GM21423 (cell line): ENCODE measurements at regions not wholly inside any gene's neighbourhood (a gene's known extent, or its start where the extent isn't known, plus 50 kb on each side); places are given as distances from the start of the nearest gene placed in this dataset.
"Not testable (repeated sequence)": the region's sequence is repeated elsewhere in the genome, so short reads cannot be mapped to it uniquely, and the experiment has no call there.

Experiments used
- ATAC-seq: cut with Tn5 transposase; IDR thresholded peaks from one replicate; pipeline ENCODE4 v1.9.1; 2021; ENCODE audit warnings: mild to moderate bottlenecking, moderate library complexity; ENCODE audit not compliant: unreplicated experiment

DNA sequence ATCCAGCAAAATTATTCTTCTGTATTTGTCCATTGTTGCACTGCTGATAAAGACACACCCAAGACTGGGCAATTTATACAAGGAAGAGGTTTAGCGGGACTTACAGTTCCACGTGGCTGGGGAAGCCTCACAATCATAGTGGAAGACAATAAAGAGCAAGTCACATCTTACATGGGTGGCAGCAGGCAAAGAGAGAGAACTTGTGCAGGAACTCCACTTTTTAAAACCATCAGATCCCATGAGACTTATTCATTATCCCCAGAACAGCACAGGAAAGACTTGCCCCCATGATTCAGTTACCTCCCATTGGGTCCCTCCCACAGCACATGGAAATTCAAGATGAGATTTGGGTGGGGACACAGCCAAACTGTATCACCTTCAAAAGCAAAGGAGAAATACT is 286.5 kb upstream of the ECI2 start:
- ATAC-seq, result no peak

- ATAC-seq, result no peak
Measured at GRCh38 chr6:4420160-4420865, 284.9 kb upstream of the ECI2 start.

GRCh38 chr6:4415549-4415948 is 280.2 kb upstream of the ECI2 start:
- no peak for ATAC-seq

GRCh38 chr6:4414078-4414477 is 278.7 kb upstream of the ECI2 start:
- not testable (repeated sequence) for ATAC-seq

DNA sequence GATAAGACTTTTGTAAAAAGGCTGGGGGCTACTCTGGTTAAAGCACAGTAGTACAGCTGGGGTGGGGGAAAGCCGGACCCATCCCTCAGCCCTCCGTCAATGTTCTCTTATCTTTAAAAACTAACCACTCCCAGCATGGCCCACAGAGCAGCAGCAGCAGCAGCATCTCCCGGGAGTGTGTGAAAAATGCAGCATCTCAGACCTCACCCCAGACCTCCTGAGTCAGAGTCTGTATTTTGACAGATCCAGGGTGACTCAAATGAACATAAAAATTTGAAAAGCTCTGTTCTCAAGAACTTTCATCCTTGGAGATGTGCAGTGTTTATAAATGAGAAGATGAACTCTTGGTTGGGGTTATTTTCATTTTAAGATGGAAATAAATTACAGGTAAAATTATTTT is 277.7 kb upstream of the ECI2 start:
- ATAC-seq, result no peak

DNA sequence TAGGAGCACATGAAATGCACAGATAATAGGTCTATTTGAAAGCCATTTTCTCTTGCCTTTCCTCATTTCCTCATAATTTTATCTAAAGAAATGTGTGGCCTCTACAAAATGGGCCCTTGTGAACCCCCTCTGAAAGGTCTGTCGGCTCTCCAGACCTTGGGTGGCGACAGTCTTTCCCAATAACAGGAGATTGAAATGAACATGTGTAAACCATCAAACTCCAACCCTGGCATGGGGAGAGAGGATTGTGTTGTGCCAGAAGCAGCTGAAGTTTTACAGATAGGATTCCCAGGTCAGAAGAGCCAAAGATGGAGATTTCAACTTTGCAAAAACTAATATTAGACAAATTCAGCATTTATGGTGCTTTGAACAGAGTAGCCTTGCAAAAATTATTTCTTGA is 277.1 kb upstream of the ECI2 start:
- no peak for ATAC-seq

GRCh38 chr6:4412077-4412476 is 276.7 kb upstream of the ECI2 start:
- no peak for ATAC-seq

GRCh38 chr6:4407710-4408109 is 272.3 kb upstream of the ECI2 start:
- ATAC-seq, result peak; percentile 99

GRCh38 chr6:4405621-4406212 is 270.3 kb upstream of the ECI2 start:
- ATAC-seq, result no peak

DNA sequence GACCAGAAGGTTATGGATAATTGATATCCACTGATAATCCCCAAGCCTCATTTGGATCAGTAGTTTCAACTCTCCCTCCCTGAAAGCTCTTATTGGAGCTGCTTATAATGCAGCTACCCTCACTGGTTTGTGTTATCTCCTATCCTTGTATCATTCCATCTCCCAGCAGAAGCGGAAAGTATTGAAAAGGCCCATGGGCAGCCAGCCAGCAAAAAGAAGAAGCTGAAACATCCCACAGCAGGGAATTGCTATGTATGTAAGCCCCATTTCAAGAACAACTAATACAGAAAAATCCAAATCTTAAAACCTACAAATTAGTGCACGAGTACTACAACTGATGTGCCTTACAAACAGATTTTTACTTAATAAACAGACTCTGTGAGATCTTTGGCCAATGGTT is 269.0 kb upstream of the ECI2 start:
- ATAC-seq, result no peak

DNA sequence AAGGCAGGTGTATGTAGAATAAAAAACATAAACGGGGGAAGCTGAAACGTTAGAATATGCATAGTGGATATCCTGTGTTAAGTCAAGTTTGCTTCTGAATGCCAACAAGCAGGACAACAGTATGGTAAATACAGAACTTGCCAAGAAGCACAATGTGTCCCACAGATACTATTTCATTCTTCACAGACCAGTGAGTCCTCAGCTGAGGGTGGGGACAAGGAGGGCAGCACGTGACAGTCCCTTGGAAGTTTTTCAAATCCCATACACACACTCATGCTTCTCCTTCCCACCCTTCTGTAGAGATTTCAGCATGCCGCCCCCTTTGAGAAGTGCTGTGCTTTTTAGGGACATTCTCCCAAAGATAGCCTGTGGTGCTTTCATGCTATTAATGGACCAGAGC is 268.5 kb upstream of the ECI2 start:
- no peak for ATAC-seq

- ATAC-seq, result no peak
Measured at GRCh38 chr6:4403023-4403752, 267.8 kb upstream of the ECI2 start.

DNA sequence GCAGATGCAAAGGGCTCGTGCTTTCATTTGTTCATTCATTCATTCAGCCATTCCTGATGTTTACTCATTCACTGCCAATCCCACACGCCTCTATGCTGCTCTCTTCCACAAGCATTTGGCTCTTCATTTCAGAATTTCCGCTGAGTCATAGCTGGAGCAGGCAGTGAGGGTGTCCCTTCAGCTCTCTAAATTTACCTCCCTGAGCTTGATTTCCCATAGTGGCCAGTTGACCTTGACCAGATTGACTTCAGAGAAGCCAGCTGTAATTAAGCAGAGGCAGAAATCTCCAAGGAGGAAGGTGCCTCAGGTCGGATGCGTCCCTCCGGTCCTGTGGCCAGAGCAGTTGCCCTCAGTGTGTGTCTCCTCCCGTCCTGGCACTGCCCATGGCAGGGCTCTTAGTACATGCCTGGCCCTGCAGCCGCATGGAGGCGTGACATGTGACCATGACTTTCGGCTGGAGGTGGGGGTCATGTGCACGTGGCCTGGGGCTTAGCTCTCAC is 267.2 kb upstream of the ECI2 start:
- ATAC-seq, result no peak

GRCh38 chr6:4401408-4402368 is 266.3 kb upstream of the ECI2 start:
- ATAC-seq, result no peak

DNA sequence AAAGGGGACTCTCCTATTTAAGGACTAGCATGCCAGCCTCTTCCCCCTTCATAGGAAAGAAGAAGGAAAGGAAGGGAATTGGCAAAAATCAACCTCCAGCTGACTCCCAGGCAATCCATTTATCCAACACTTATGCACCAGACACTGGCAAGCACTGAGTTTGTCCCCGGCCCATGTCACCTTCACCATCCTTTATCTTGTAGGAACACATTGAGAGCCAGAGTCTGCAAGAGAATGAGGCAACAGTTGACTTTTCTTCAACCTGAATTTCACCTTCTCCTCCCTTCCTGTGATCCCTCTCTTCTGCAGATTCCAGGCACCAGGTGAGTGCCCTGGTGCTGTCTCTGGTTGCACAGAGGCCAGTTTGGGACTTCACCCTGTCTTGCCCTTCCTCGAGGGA is 264.3 kb upstream of the ECI2 start:
- ATAC-seq, result no peak

DNA sequence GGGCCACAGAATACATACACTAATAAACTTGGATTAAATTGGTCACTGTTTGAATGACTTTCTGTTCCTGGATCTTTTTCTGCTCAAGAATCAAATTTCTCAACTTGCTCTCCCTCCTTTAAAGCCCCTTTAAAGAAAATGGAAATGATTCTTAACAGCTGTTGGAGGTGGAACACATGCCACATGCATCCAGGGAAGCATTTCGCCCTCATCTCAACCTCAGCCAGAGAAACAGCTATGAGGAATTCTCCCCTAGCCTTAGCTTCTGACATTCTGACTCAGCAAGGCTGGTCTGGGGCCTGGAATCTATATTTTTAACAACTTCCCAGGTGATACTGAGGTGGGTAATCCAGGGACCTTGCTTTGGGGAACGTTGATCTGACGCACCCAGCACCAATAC is 263.4 kb upstream of the ECI2 start:
- no peak for ATAC-seq

- no peak for ATAC-seq
Measured at GRCh38 chr6:4397307-4397706, 261.9 kb upstream of the ECI2 start.

- ATAC-seq, result no peak
Measured at GRCh38 chr6:4396044-4396443, 260.7 kb upstream of the ECI2 start.

DNA sequence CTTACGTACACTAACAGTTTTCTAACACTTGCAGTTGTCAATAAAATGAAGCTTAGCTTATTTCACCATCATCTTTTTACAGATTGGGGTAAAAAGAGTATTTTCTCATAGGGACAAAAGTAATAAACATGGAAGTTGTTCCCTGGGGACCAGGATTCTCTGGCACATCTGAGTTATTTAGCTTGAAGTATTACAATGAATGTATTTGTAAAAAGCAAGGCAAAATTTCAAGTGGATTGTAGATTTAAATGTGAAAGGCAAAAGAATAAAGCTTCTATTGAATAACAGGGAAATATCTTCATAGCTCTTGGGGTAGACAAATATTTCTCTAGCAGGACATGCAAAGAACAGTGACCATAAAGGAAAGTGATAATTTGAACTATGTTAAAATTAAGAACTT is 260.0 kb upstream of the ECI2 start:
- no peak for ATAC-seq

DNA sequence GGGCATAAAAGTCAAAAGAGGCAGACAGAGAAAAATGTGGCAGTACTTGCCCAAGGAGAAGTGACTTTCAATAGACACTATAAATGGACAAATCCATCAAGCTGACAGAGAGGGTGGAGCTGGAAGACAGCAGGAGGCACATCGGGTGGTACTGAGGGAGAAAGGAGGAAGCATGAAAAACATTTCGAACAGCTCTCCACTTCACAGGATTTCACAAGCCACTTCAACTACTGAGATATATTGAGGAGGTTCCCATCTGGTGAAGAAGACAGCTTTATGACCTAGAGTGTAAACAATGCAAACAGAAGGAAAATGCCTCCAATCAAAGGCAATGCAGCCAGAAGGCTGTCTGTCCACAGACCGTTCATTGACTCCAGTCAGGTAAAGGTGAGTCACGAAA is 259.4 kb upstream of the ECI2 start:
- no peak for ATAC-seq

GRCh38 chr6:4388675-4389074 is 253.3 kb upstream of the ECI2 start:
- no peak for ATAC-seq
